HG03039 (cell line): ENCODE measurements at regions not wholly inside any gene's neighbourhood (a gene's known extent, or its start where the extent isn't known, plus 50 kb on each side); places are given as distances from the start of the nearest gene placed in this dataset.

Experiments
- ATAC-seq: cut with Tn5 transposase; IDR thresholded peaks from one replicate; pipeline ENCODE4 v1.9.1; 2021; ENCODE audit warnings: mild to moderate bottlenecking, moderate library complexity; ENCODE audit not compliant: unreplicated experiment

- no peak for ATAC-seq
These were observed 208.6 kb upstream of the STEAP4 start for GRCh38 chr7:88515301-88515700.

- ATAC-seq: no peak
These were observed 202.6 kb upstream of the STEAP4 start for GRCh38 chr7:88509341-88509740.

GRCh38 chr7:88500131-88500530 is 193.4 kb upstream of the STEAP4 start:
- ATAC-seq: no peak

GRCh38 chr7:88495881-88496725 is 189.4 kb upstream of the STEAP4 start:
- no peak for ATAC-seq

- no peak for ATAC-seq
These were observed 185.5 kb upstream of the STEAP4 start for GRCh38 chr7:88492153-88492552.

GRCh38 chr7:88490874-88491273 is 184.2 kb upstream of the STEAP4 start:
- ATAC-seq: no peak

GRCh38 chr7:88490161-88490560 is 183.5 kb upstream of the STEAP4 start:
- ATAC-seq: no peak

- no peak for ATAC-seq
These were observed 179.1 kb upstream of the STEAP4 start for GRCh38 chr7:88485821-88486220.

- no peak for ATAC-seq
These were observed 177.9 kb upstream of the STEAP4 start for GRCh38 chr7:88484551-88484950.

- no peak for ATAC-seq
These were observed 174.2 kb upstream of the STEAP4 start for GRCh38 chr7:88480896-88481295.

GRCh38 chr7:88480271-88480670 is 173.6 kb upstream of the STEAP4 start:
- no peak for ATAC-seq

GRCh38 chr7:88477976-88478375 is 171.3 kb upstream of the STEAP4 start:
- ATAC-seq: no peak

- no peak for ATAC-seq
These were observed 158.9 kb upstream of the STEAP4 start for GRCh38 chr7:88465600-88465999.

- ATAC-seq: no peak
These were observed 156.1 kb upstream of the STEAP4 start for GRCh38 chr7:88462799-88463198.

GRCh38 chr7:88460650-88461049 is 154.0 kb upstream of the STEAP4 start:
- ATAC-seq: no peak

- no peak for ATAC-seq
These were observed 152.3 kb upstream of the STEAP4 start for GRCh38 chr7:88458946-88459345.

GRCh38 chr7:88458279-88458678 is 151.6 kb upstream of the STEAP4 start:
- ATAC-seq: no peak

GRCh38 chr7:88457320-88457719 is 150.6 kb upstream of the STEAP4 start:
- ATAC-seq: no peak

GRCh38 chr7:88456490-88456889 is 149.8 kb upstream of the STEAP4 start:
- no peak for ATAC-seq

GRCh38 chr7:88455696-88456095 is 149.0 kb upstream of the STEAP4 start:
- no peak for ATAC-seq

GRCh38 chr7:88452646-88453045 is 146.0 kb upstream of the STEAP4 start:
- ATAC-seq: no peak

- no peak for ATAC-seq
These were observed 144.2 kb upstream of the STEAP4 start for GRCh38 chr7:88450874-88451273.

GRCh38 chr7:88449410-88449809 is 142.7 kb upstream of the STEAP4 start:
- no peak for ATAC-seq
